ENCODE measurements at regions not wholly inside any gene's neighbourhood (a gene's known extent, or its start where the extent isn't known, plus 50 kb on each side); places are given as distances from the start of the nearest gene placed in this dataset.

DNA sequence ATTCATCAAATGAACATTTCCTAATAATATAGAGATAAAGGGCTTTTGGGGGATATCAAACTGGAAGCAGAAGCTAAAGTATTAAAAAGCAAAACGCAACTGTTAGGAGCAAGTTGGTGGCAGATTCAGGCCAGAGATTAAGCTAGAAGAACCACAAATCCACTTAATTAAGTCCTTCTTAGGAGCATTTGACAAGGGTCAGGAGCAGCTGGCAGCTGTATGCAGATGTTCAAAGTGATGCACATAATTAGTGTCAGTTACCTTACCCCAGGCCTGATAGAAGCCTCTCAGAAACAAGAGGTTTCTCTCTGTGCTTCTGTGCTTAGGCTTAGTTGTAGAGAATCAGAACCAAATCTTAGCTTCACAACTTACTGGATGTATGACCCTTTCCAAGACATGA lies 546.5 kb upstream of the ANO5 start:
- TF ChIP-seq CTCF (IDR thresholded peaks at IDR 0.05), result no peak
- no peak for TF ChIP-seq POLR2A (IDR thresholded peaks at IDR 0.05)

All from heart left ventricle (tissue), 13 donors.